ENCODE measurements at regions not wholly inside any gene's neighbourhood (a gene's known extent, or its start where the extent isn't known, plus 50 kb on each side); places are given as distances from the start of the nearest gene placed in this dataset.

- H3K4me1 Mint-ChIP-seq (ENCODE audit: unreplicated experiment) = peaks cover 2% of the 10 kb centered on the region
- no peaks in the 10 kb centered on the region for H3K9me3 Mint-ChIP-seq (ENCODE audit: unreplicated experiment)
- DNase-seq (ENCODE audit: extremely low spot score, unreplicated experiment) = no peak
- no peak overlapping the region for H3K27ac Mint-ChIP-seq (ENCODE audit: unreplicated experiment)
- H3K36me3 Mint-ChIP-seq (ENCODE audit: unreplicated experiment) = no peaks in the 10 kb centered on the region
- H3K4me3 Mint-ChIP-seq (ENCODE audit: unreplicated experiment) = no peak overlapping the region
- peaks cover 4% of the 10 kb centered on the region for H3K27me3 Mint-ChIP-seq (ENCODE audit: unreplicated experiment)
- no peak for TF ChIP-seq CTCF (IDR thresholded peaks at IDR 0.05)
Measured at GRCh38 chr1:184907500-184907899, 66.8 kb downstream of the NIBAN1 start.

- H3K36me3 Mint-ChIP-seq (ENCODE audit: unreplicated experiment) = no peaks in the 10 kb centered on the region
- peaks cover 2% of the 10 kb centered on the region for H3K4me1 Mint-ChIP-seq (ENCODE audit: unreplicated experiment)
- no peak overlapping the region for H3K27ac Mint-ChIP-seq (ENCODE audit: unreplicated experiment)
- peaks cover 4% of the 10 kb centered on the region for H3K27me3 Mint-ChIP-seq (ENCODE audit: unreplicated experiment)
- no peaks in the 10 kb centered on the region for H3K9me3 Mint-ChIP-seq (ENCODE audit: unreplicated experiment)
- no peak for TF ChIP-seq CTCF (IDR thresholded peaks at IDR 0.05)
- DNase-seq (ENCODE audit: extremely low spot score, unreplicated experiment) = no peak
- H3K4me3 Mint-ChIP-seq (ENCODE audit: unreplicated experiment) = no peak overlapping the region
Measured at GRCh38 chr1:184906761-184907160, 67.5 kb downstream of the NIBAN1 start.

- no peaks in the 10 kb centered on the region for H3K36me3 Mint-ChIP-seq (ENCODE audit: unreplicated experiment)
- no peak overlapping the region for H3K27ac Mint-ChIP-seq (ENCODE audit: unreplicated experiment)
- peaks cover 4% of the 10 kb centered on the region for H3K27me3 Mint-ChIP-seq (ENCODE audit: unreplicated experiment)
- no peak for TF ChIP-seq CTCF (IDR thresholded peaks at IDR 0.05)
- no peak for DNase-seq (ENCODE audit: extremely low spot score, unreplicated experiment)
- peaks cover 2% of the 10 kb centered on the region for H3K4me1 Mint-ChIP-seq (ENCODE audit: unreplicated experiment)
- H3K4me3 Mint-ChIP-seq (ENCODE audit: unreplicated experiment) = no peak overlapping the region
- no peaks in the 10 kb centered on the region for H3K9me3 Mint-ChIP-seq (ENCODE audit: unreplicated experiment)
Measured at GRCh38 chr1:184905601-184906322, 68.5 kb downstream of the NIBAN1 start.

GRCh38 chr1:184903111-184903692 is 71.1 kb downstream of the NIBAN1 start:
- H3K27ac Mint-ChIP-seq (ENCODE audit: unreplicated experiment) = no peak overlapping the region
- H3K9me3 Mint-ChIP-seq (ENCODE audit: unreplicated experiment) = no peaks in the 10 kb centered on the region
- peaks cover 6% of the 10 kb centered on the region for H3K27me3 Mint-ChIP-seq (ENCODE audit: unreplicated experiment)
- no peaks in the 10 kb centered on the region for H3K4me1 Mint-ChIP-seq (ENCODE audit: unreplicated experiment)
- TF ChIP-seq CTCF (IDR thresholded peaks at IDR 0.05) = no peak
- H3K4me3 Mint-ChIP-seq (ENCODE audit: unreplicated experiment) = no peak overlapping the region
- no peaks in the 10 kb centered on the region for H3K36me3 Mint-ChIP-seq (ENCODE audit: unreplicated experiment)
- DNase-seq (ENCODE audit: extremely low spot score, unreplicated experiment) = no peak

GRCh38 chr1:184900507-184900906 is 73.8 kb downstream of the NIBAN1 start:
- peaks cover 7% of the 10 kb centered on the region for H3K4me1 Mint-ChIP-seq (ENCODE audit: unreplicated experiment)
- H3K27me3 Mint-ChIP-seq (ENCODE audit: unreplicated experiment) = peaks cover 6% of the 10 kb centered on the region
- TF ChIP-seq CTCF (IDR thresholded peaks at IDR 0.05) = no peak
- H3K36me3 Mint-ChIP-seq (ENCODE audit: unreplicated experiment) = peaks cover 5% of the 10 kb centered on the region
- no peak overlapping the region for H3K4me3 Mint-ChIP-seq (ENCODE audit: unreplicated experiment)
- no peak overlapping the region for H3K27ac Mint-ChIP-seq (ENCODE audit: unreplicated experiment)
- DNase-seq (ENCODE audit: extremely low spot score, unreplicated experiment) = no peak
- no peaks in the 10 kb centered on the region for H3K9me3 Mint-ChIP-seq (ENCODE audit: unreplicated experiment)
